ENCODE measurements at regions not wholly inside any gene's neighbourhood (a gene's known extent, or its start where the extent isn't known, plus 50 kb on each side); places are given as distances from the start of the nearest gene placed in this dataset.

DNA sequence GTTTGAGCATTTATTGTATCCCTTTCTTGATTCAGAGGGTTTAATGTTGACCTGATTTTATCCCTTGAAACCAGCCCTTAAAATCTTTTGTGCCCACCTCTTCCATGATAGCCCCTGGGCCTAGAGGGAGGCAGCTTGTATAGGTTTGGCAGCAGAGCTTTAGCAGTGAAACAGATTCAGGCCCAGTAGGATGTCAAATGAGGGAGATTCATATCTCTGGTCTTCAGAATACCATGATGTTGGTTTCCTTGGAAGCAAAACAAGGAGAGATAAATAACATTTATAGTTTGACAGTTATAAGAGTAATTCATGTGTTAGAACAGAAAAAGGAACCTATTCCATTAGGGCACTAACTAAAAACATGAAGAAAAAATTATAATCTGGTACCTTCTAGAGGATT lies 649.2 kb downstream of the METTL4 start:
- H3K36me3 Mint-ChIP-seq (ENCODE audit: low read depth, unreplicated experiment) = no peaks in the 10 kb centered on the region
- Histone ChIP-seq H3K36me3 (ENCODE audit: insufficient read depth, low read length) (no peaks in the 10 kb centered on the region), H4K20me1 (ENCODE audit: insufficient read depth, low read length) (no peaks in the 10 kb centered on the region), H3K4me3 (ENCODE audit: insufficient read depth, low read depth, low read length) (no peak overlapping the region), H3K4me1 (ENCODE audit: insufficient read depth, low read length) (no peaks in the 10 kb centered on the region), H3K79me2 (ENCODE audit: insufficient read depth, low read length) (no peaks in the 10 kb centered on the region), H3K4me2 (ENCODE audit: low read length) (no peak overlapping the region), H3K9me3 (ENCODE audit: insufficient read depth, low read depth, low read length) (no peaks in the 10 kb centered on the region), H3K27ac (ENCODE audit: low read depth, low read length) (no peak overlapping the region), H3K27me3 (ENCODE audit: insufficient read depth, low read length) (no peaks in the 10 kb centered on the region), H2AFZ (ENCODE audit: low read depth, low read length) (no peak overlapping the region), H3K9ac (ENCODE audit: low read length) (no peak overlapping the region)
- DNase-seq (ENCODE audit: low read depth) (no peak), FAIRE-seq (no peak)
- H3K27me3 Mint-ChIP-seq (ENCODE audit: low read depth, unreplicated experiment) = peaks cover 6% of the 10 kb centered on the region
- no peaks in the 10 kb centered on the region for H3K4me1 Mint-ChIP-seq (ENCODE audit: low read depth, unreplicated experiment)
- H3K27ac Mint-ChIP-seq (ENCODE audit: unreplicated experiment) = no peak overlapping the region
- no peak overlapping the region for H3K4me3 Mint-ChIP-seq (ENCODE audit: unreplicated experiment)
- TF ChIP-seq, protein P1, sequence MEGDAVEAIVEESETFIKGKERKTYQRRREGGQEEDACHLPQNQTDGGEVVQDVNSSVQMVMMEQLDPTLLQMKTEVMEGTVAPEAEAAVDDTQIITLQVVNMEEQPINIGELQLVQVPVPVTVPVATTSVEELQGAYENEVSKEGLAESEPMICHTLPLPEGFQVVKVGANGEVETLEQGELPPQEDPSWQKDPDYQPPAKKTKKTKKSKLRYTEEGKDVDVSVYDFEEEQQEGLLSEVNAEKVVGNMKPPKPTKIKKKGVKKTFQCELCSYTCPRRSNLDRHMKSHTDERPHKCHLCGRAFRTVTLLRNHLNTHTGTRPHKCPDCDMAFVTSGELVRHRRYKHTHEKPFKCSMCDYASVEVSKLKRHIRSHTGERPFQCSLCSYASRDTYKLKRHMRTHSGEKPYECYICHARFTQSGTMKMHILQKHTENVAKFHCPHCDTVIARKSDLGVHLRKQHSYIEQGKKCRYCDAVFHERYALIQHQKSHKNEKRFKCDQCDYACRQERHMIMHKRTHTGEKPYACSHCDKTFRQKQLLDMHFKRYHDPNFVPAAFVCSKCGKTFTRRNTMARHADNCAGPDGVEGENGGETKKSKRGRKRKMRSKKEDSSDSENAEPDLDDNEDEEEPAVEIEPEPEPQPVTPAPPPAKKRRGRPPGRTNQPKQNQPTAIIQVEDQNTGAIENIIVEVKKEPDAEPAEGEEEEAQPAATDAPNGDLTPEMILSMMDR (IDR thresholded peaks at IDR 0.05; ENCODE audit: insufficient read depth, low read depth, low read length) = no peak
- no peak for TF ChIP-seq EZH2 (IDR thresholded peaks at IDR 0.05; ENCODE audit: insufficient read depth, low read length)
- no peaks in the 10 kb centered on the region for H3K9me3 Mint-ChIP-seq (ENCODE audit: unreplicated experiment)

DNA sequence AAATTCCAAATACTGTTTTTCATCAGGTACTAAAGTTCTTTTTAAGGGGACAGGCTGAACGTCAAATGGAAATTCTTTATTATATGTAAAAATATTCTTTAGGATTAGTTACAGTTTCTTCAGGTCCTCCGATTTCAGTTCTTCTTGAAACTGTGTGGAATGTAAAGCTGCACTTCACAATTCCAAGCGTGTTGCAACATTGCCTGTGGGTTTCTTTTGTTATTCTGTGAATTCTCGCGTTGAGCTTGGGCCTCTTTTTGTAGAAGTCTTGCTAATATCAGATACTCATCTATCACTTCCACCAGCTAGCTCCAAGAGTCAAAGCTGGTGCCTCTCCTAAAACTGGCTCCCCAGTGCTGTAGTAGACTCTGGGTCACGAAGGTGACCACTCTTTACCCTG lies 642.6 kb downstream of the METTL4 start:
- H3K4me2 ChIP-seq (ENCODE audit: low read length) = no peak overlapping the region
- H3K36me3 ChIP-seq (ENCODE audit: insufficient read depth, low read length) = no peaks in the 10 kb centered on the region
- no peaks in the 10 kb centered on the region for H3K79me2 ChIP-seq (ENCODE audit: insufficient read depth, low read length)
- no peak overlapping the region for H3K4me3 ChIP-seq (ENCODE audit: insufficient read depth, low read depth, low read length)
- Mint-ChIP-seq H3K27me3 (ENCODE audit: low read depth, unreplicated experiment) (peaks cover under 1% of the 10 kb centered on the region), H3K9me3 (ENCODE audit: unreplicated experiment) (peaks cover 5% of the 10 kb centered on the region), H3K4me1 (ENCODE audit: low read depth, unreplicated experiment) (no peaks in the 10 kb centered on the region), H3K36me3 (ENCODE audit: low read depth, unreplicated experiment) (no peaks in the 10 kb centered on the region), H3K4me3 (ENCODE audit: unreplicated experiment) (no peak overlapping the region), H3K27ac (ENCODE audit: unreplicated experiment) (no peak overlapping the region)
- H4K20me1 ChIP-seq (ENCODE audit: insufficient read depth, low read length) = no peaks in the 10 kb centered on the region
- no peaks in the 10 kb centered on the region for H3K4me1 ChIP-seq (ENCODE audit: insufficient read depth, low read length)
- FAIRE-seq (no peak), DNase-seq (ENCODE audit: low read depth) (no peak)
- no peak overlapping the region for H2AFZ ChIP-seq (ENCODE audit: low read depth, low read length)
- H3K9ac ChIP-seq (ENCODE audit: low read length) = no peak overlapping the region
- no peaks in the 10 kb centered on the region for H3K9me3 ChIP-seq (ENCODE audit: insufficient read depth, low read depth, low read length)
- TF ChIP-seq EZH2 (IDR thresholded peaks at IDR 0.05; ENCODE audit: insufficient read depth, low read length) = no peak
- TF ChIP-seq, protein P1 (IDR thresholded peaks at IDR 0.05; ENCODE audit: insufficient read depth, low read depth, low read length) = no peak
- H3K27ac ChIP-seq (ENCODE audit: low read depth, low read length) = no peak overlapping the region
- H3K27me3 ChIP-seq (ENCODE audit: insufficient read depth, low read length) = no peaks in the 10 kb centered on the region

DNA sequence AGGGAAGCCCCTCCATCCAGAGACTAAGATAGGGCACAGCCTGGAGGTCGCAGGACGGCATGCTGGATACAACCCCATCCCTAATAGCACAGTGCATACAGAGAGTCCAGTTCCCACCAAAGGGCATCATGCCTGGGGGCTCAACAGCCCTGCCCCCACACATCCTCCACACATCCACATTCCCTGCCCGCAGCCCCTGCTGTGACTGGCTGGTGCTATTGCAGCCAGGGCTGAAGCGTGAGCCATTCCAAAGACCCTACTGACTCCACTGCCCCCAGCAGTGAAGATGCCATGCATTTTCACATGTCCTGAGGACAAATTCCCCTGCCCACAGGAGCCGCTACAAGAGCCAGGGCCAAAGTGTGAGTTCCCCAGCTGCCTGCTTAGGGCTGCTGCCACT lies 641.6 kb downstream of the METTL4 start:
- H3K9me3 Mint-ChIP-seq (ENCODE audit: unreplicated experiment) = peaks cover 5% of the 10 kb centered on the region
- Histone ChIP-seq H3K36me3 (ENCODE audit: insufficient read depth, low read length) (no peaks in the 10 kb centered on the region), H2AFZ (ENCODE audit: low read depth, low read length) (no peak overlapping the region), H3K27ac (ENCODE audit: low read depth, low read length) (no peak overlapping the region), H4K20me1 (ENCODE audit: insufficient read depth, low read length) (no peaks in the 10 kb centered on the region), H3K4me3 (ENCODE audit: insufficient read depth, low read depth, low read length) (no peak overlapping the region), H3K4me2 (ENCODE audit: low read length) (no peak overlapping the region), H3K27me3 (ENCODE audit: insufficient read depth, low read length) (no peaks in the 10 kb centered on the region), H3K4me1 (ENCODE audit: insufficient read depth, low read length) (no peaks in the 10 kb centered on the region), H3K79me2 (ENCODE audit: insufficient read depth, low read length) (no peaks in the 10 kb centered on the region), H3K9ac (ENCODE audit: low read length) (no peak overlapping the region), H3K9me3 (ENCODE audit: insufficient read depth, low read depth, low read length) (no peaks in the 10 kb centered on the region)
- H3K4me1 Mint-ChIP-seq (ENCODE audit: low read depth, unreplicated experiment) = no peaks in the 10 kb centered on the region
- H3K27me3 Mint-ChIP-seq (ENCODE audit: low read depth, unreplicated experiment) = no peaks in the 10 kb centered on the region
- H3K36me3 Mint-ChIP-seq (ENCODE audit: low read depth, unreplicated experiment) = no peaks in the 10 kb centered on the region
- TF ChIP-seq EZH2 (IDR thresholded peaks at IDR 0.05; ENCODE audit: insufficient read depth, low read length) = no peak
- TF ChIP-seq, protein P1 (IDR thresholded peaks at IDR 0.05; ENCODE audit: insufficient read depth, low read depth, low read length) = no peak
- DNase-seq (ENCODE audit: low read depth) (no peak), FAIRE-seq (no peak)
- H3K4me3 Mint-ChIP-seq (ENCODE audit: unreplicated experiment) = no peak overlapping the region
- no peak overlapping the region for H3K27ac Mint-ChIP-seq (ENCODE audit: unreplicated experiment)

All from astrocyte (in vitro differentiated cells and primary cell).